SHP77 (cell line): ENCODE measurements at regions not wholly inside any gene's neighbourhood (a gene's known extent, or its start where the extent isn't known, plus 50 kb on each side); places are given as distances from the start of the nearest gene placed in this dataset.

Source experiments
- DNase-seq, 2 experiments: peaks; one replicate each; lab custom pipeline; 2025; lab: John Stamatoyannopoulos, UW

DNA sequence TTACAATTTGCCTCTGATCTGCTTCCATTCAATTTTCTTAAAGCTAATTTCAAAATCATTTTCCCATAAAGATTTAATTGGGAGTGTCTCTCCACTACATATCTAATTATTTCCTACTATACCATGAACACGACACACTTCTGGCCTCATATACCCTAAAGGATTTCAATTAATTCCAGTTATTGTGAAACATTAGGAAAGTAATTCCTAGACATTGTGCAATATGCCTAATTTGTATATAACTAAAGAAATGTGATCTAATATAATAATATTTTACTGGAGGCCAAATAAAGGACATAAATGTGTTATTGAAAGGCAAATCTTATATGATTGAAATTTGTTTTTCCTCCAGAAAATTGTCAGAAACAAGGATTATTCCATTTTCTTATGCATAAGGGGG is 727.2 kb upstream of the ADGRL2 start:
- DNase-seq, result no peak

DNA sequence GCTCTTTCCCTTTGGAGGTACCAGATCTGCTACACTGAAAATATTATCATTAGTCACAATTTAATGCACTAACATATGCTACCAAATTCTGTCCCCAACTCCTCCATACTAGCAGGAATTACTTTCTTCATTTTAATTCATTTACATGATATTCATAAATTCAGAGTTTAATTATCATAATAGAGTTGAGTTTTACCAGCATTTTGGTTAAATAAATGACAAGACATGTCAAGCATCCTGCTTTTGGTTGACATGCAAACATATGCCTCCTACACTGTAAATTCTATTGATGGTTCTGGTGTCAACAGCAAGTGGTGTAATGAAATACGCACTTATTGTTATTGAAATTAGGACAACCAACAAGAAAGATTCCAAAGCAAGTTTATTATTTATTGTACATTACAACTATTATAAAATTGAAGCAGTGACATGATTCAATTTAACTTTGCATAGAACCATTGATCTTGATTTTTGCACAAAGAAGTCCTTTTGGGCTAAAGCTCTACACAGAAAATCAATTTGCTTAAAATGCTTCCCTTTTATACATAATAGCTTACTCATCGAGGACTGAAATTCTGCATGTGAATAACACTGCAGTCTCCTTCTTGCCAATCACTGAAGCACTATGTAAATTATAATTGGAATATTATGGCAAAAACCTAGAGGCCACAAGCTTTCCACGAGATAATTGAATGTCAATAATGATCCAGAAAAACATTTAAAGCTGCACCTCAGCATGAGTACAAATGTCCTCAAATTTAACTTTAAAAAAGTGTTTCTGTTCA is 728.6 kb upstream of the ADGRL2 start:
- DNase-seq, result no peak

DNA sequence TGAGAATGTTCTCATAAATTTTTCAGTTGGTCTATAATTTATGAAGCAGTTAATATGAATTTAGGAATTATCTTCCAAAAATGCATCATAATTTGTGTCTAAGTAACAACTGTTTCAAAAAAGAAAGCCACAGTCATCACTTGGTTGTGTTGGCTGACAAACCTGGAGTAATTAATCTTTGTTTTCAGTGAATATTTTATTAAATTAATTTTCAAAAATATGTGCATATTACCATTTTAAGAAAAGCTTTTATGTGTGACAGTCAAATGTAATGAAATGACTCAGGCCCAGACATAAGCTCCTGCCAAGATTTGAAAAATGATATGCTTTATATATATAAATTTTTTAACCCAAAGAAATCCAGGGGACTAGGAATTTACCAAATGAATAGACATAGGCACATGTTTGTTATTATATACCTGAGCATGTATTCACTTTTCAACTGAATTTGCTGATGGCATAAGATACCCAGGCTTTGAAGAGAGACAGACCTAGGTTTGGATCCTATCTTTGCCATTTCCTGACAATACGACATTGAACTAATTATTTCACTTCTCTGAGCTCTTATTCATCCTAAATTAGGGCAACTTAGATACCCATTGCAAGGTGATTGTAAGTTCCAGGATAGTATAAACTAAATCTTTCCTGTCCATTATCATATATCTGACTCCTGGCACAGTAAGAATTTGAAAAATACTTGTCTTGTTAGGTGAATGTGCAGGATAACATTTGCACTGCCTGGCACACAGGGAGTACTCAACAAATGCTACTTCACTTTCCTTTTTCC is 729.5 kb upstream of the ADGRL2 start:
- DNase-seq, result no peak

DNA sequence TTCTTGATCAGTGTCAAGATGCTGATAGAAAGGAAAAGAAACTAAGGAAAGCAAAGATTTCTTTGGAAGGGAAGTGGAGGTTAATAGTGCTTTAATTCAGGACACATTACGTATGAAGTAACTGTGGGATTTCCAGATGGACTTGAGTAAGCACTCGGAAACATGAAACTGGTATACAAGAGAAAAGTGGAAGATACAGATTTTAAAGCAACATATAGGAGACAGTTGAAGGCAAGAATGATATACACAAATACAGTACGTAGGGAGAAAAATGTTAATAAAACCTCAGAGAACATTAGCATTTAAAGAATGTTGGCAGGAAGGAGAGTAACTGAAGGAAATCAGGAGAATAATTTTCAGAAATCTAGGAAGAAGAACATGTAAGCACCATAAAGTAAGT is 730.9 kb upstream of the ADGRL2 start:
- no peak for DNase-seq

DNA sequence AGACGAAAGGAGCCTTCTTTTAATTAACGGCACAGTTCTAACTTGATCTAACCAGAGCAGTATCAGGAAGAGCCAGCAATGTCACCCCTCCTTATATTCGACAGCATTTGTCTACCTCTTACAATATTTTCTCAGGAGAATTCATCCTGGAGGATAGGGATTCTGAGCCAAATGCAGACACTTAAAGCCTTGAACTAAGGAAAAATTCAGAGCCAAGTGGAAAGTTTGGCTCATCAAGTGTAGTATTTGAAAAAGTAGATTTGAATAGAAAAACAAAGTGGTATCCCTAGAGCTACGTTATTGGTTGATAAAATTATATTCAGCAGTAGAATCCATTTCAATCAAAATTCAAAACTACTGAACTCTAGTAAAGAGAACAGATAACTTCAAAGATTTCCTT is 732.0 kb upstream of the ADGRL2 start:
- no peak for DNase-seq

DNA sequence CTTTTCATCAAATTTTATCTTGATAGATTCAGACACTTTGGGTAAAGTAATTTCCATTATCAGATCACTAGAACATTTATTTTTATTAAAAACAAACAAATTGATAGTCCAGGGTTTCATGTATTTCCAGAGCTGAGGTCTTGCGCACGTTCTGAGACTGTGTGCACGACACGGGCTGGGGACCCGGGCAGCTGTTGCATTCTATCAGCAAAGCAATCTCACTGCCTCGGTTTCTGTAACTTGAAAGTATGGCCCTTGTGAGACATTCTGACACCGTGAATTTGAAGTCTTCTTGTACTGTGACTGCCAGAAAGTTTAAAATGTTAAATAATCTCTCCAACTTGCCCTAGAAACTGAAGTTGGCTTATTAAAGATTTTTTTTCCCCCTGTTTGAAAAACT is 746.9 kb upstream of the ADGRL2 start:
- no peak for DNase-seq

DNA sequence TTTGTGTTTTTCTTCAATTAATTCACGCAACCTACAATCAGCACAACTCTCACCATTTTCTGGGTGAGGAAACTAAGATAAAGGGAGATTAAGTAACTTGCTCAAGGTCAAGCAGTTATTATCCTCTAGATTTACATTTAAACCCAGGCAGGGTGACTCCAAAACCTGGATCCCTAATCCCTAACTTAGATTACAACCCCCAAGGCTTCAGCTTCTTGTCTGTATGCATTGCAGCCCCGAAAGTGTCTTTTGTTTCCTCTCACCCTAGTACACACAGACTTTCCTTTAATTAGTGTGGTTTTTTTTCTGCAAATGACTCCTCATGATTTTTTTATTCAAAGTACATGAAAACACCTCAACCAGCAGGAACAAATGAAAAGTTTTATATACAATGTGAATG is 748.6 kb upstream of the ADGRL2 start:
- DNase-seq, result no peak

DNA sequence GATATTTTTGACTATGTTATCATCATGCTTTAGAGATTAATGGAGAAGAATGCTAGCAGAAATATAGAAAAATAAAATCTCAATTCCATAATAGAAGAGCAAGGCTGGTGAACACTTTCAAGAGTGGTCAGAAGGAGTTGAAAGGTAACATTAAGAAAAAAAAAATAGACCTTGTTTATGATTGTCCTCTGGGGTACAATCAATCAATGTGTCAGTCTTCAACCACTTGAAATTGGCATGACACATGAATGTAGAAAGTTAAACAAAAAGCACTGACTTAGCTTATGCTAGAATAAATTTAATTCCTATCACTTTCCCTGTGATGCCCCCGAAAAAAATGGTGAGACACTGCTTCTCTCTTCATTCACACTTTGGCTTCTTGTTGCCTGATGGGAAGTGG is 750.3 kb upstream of the ADGRL2 start:
- no peak for DNase-seq

DNA sequence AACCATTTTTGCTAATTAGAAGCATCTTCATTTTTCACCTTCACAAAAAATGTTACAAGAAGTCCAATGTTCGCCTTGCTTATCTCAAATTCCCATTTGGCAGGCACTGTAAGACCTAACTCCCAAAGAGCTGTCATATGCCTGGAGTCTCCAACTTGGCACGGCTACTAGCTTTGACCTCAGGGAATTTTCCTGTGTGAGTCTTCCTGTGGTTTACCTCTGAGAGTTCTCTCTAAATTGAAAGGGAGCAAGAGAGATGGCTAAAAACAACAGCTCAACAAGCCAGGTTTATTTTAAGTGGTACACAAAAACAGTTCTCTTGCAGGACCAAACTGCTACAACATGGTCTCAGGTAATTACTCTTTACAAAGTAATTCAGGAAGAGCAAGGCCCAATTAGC is 756.0 kb upstream of the ADGRL2 start:
- DNase-seq, result no peak

DNA sequence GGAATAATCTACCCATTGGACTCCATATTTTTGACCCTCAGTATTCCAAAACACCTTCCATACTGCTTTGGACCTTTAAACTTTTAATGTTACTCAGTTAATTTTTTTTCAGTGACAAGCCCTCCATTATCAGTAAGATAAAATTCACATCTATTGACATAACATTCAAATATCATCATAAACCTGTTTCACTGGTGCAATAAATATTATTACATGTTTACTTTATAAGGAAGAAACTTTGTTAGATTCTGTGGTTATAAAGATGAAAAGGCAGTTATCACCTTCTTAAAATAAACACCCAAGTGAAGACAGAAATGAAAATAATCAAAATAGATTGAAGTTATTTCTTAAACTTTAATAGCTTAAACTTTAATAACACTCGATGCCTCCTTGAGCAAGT is 758.5 kb upstream of the ADGRL2 start:
- DNase-seq, result no peak

DNA sequence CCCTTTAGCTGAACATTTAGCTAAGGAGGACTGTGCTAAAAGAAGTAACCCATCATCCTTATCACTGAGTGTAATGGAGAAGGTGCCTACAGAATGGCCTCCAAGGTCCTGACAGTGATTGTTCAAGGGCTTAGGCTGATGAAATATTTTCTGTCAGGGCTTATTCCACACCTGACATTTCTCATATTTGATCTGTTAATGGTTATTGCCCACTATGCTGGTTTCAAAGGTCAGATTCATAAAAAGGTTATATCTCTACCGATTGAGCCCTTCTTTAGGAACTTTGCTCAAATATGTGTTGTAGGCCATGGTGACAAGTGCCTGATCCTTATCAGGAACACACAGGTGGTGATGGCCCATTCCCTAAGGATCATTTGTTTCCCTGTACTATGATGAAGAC is 766.4 kb upstream of the ADGRL2 start:
- no peak for DNase-seq

DNA sequence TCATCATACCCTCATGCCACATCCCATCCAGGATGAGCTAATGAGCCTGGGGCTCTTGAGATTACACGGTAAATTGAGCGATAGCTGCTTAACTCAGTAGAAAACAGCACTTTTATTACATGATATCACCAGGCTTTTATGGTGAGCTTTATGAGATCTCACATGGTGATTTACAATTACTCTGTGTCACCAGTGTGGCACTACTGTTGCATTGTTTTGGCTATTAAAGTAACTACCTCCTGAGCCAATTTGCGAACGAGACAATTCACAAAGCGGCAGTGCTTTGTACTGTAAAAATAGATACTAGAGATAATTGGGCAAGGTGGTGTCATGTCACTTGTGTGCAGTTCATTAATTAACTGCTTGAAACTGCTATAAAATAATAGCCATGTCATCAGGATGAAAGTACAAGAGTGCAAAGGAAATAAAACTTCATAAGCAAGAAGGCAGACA is 767.7 kb upstream of the ADGRL2 start:
- no peak for DNase-seq

DNA sequence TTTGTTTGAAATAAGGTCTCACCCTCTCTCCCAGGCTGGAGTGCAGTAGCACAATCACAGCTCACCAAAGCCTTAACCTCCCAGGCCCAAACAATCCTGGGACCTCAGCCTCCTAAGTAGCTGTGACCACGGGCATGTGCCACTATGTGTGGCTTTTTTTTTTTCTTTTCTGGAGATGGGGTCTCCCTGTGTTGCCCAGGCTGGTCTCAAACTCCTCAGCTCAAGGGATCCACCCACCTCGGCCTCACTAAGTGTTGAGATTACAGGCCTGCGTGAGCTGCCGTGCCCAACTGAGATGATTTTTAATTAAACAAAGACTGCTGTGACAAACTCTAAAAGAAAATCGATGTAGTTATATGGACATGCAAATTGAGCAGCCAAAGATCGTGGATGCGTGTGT is 768.4 kb upstream of the ADGRL2 start:
- DNase-seq, result no peak

DNA sequence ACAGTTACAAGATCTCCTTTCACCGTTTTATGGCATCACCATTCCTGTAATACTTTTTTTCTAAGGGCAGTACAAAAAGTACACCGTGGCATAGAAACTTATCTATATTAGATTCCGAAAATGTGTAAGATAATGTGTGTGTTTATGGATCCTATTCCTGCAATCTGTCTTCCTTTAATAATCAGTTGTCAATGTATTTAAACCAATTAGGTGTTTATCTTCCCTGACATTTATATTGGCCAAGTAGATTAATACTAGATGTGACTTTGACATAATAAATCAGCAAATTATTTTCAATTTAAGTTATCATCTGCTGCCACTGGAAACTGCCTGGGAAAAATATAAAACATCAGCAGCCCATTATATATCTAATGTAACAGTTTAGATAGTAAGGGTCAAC is 770.3 kb upstream of the ADGRL2 start:
- no peak for DNase-seq

DNA sequence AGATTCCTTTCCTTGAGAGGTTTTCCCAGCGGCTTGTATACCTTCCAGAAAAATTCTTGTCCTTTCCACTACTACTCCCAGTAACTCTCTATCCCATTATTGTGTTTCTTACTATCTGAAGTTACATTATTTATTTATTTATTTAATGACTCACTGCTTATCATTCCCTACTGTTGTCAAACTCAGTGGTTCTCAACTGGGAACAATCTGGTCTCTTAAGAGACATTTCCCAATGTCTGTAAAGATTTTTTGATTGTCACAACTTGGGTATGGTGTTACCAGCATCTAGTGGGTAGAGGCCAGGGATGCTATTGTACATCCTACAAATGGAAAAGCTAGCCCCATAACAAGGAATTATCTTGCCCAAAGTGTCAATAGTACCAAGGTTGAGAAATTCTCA is 771.5 kb upstream of the ADGRL2 start:
- DNase-seq, result no peak

DNA sequence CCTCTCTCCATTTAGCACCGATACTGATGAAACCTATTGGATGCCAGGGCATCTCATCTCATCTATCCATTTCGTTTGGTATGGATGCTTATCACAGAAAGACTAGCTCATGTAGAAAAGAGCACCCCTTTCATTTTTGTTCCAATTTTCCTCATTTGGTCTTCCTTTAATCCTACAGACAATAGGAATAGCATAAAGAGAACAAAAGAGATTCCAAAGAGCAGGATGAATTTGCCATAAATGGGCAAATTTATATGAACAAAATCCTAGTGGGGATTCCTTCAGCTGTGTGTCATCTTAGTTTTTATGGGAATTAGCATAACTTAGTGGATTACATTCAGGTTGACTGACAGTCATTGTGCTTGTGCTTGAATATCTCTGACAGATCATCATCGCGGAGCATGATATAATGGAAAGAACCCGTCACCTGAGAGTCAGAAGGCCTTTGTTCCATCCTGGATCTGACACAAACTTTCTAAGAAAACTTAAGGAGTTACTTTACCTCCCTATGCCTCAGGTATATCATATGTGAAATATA is 777.5 kb upstream of the ADGRL2 start:
- DNase-seq, result no peak

DNA sequence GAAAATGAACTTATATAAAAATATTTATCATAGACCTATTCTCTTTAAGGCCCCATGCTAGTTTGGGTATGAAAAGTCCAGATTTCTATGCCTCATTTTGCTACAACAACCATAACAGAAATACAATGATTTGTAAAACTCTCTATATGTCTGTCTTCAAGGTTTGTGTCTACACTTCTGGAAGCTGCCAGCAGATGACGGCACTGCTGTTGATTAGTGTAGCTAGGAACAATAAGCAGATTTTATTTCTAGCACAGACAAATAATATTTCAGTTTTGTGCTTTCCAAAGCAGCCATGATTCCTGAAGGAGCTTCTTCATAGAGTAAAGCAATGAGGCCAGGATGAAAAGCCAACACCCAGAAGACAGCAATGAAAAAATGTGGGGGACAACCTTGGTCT is 779.6 kb upstream of the ADGRL2 start:
- no peak for DNase-seq

DNA sequence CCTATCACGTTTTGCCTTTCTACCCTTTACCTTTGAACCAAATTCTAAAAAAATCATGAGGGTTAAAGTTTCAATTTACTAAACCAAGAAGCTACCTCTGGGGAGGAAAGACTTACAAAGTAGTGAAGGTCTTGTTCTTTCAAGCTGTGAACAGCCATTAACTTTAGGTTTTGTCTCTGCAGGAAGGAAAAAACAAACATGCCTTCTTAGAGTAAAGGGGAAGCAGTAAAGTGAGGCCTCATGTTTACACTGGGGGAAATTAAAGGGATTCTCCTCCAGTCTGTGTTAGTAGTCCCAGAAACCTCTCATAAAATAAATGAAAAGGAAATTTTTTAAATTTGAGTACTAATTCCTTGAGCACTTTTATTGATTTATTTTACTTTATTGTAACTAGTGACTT is 780.2 kb upstream of the ADGRL2 start:
- DNase-seq, result no peak

DNA sequence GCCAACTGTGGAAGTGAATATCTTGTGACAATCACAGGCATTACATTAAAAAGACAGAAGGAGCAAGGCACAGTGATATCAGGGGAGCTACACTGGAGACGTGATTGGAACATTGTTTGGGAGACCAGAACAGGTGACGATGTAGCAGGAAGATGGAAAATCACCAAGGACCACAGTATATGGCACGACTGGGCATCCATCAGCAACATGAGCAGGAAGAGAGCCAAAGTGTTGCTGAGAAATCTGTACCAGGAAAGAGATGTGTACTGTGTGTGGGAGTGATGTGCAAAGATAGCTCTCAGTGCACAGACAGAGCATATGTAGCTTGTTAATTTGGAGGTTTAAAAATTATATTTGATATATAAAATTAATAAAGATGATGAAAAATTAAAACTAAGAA is 790.6 kb upstream of the ADGRL2 start:
- no peak for DNase-seq

DNA sequence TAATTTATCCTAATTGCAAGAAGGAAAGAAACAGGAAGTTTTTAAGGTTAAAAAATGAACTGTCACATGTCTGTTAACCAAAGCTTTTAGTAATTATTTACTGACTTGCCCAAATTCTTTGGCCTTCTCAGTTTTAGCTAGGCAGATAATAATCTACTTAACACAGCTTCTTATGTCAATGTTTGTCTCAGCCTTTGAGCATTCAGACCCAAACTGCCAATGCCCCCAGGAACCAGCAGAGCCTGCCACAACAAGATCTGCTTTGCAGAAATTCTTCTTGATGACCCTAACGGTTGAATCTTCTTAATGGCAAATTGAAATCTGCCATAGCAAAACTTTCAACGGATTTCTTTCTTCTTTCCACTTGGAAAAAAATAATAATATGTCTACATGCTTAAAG is 792.4 kb upstream of the ADGRL2 start:
- DNase-seq, result no peak

DNA sequence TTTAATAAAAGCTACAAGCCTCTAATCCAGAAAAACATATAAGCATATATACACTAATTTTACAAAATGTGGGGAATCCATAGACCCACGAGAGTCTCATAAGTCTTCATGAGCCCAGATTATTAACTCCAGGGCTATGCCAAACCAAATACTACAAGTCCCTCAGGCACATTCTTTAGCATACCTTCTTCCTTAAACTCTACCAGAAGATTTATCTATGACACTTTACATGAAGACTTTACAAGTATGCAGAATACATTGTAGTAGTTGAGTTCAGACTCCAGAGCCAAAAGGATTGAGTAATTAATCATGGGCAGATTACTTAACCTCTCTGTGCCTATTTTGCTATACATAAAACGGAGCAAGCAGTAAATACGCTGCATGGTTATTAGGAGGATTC is 793.7 kb upstream of the ADGRL2 start:
- no peak for DNase-seq

DNA sequence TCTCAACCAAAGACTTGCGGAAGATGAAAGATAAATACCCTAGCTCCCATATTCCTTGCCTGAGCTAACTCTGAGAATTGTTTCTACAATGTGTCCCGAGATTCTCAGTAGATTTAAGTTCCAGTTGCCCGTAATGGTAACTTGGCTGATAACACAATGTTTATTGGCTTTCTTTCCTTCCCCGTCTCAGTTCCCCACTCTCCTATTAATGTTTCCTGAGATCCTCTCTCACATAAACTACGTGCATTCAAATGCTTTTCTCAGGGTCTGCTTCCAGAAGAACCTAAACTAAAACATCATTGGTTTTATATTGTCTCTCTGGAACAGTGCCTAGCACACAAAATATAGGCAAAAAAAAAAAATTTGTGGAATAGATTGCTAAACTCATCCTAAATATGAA is 794.2 kb upstream of the ADGRL2 start:
- DNase-seq, result no peak

DNA sequence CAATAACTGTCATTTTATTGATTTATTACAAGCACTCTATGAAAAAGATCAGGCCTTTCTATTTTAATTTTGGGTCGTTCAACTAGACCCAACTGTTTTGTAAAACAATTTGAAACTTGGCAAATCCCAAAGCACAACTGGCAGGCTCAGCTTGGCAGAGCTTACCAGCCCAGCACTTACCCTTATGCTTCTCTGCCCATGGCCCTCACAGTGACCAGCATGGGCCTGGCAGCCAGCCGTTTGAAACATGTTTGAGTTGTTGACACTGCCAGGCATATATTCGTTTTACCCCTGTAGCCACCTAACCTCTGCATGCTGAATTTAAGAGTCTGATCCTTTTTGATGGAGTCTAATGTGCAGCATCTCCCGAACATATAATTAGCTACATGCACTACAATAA is 796.7 kb upstream of the ADGRL2 start:
- no peak for DNase-seq
